SK-N-SH (cell line): ENCODE measurements at regions not wholly inside any gene's neighbourhood (a gene's known extent, or its start where the extent isn't known, plus 50 kb on each side); places are given as distances from the start of the nearest gene placed in this dataset.

Source experiments
- CTCF ChIP-seq: fragments of 200-600 bp; sonication (generic); IDR thresholded peaks from 2 replicates; pipeline ENCODE4 v1.6.1; 2017; ENCODE audit warnings: antibody characterized with exemption, mild to moderate bottlenecking, moderate library complexity
- EP300 ChIP-seq, 2 experiments: IDR thresholded peaks; 2 replicates each; pipeline versions ENCODE4 v1.4.0 to v1.6.1; 2012; ENCODE audit warnings: borderline replicate concordance in 1 of 2, low read depth in 1 of 2, low read length in 1 of 2
- EZH2phosphoT487 ChIP-seq: fragments of 200-600 bp; sonication (generic); IDR thresholded peaks from 2 replicates; pipeline ENCODE4 v1.6.1; 2017; ENCODE audit warnings: low read depth, mixed run types, mild to moderate bottlenecking, antibody characterized with exemption, moderate library complexity, borderline replicate concordance
- GABPA ChIP-seq: IDR thresholded peaks from 2 replicates; pipeline ENCODE4 v1.4.0; 2012; ENCODE audit warnings: low read depth, mild to moderate bottlenecking
- RCOR1 ChIP-seq: fragments of 150-350 bp; IDR thresholded peaks from 2 replicates; pipeline ENCODE4 v1.6.1; 2017; ENCODE audit warnings: antibody characterized with exemption, low read length
- REST ChIP-seq: IDR thresholded peaks from 2 replicates; pipeline ENCODE4 v1.6.1; 2012; ENCODE audit warnings: mild to moderate bottlenecking, low read depth, low read length, moderate library complexity
- RFX5 ChIP-seq: IDR thresholded peaks from 2 replicates; pipeline ENCODE4 v1.6.1; 2012; ENCODE audit warnings: mild to moderate bottlenecking, improper control_type of control experiment, low read length
- SMC3 ChIP-seq: IDR thresholded peaks from 2 replicates; pipeline ENCODE4 v1.6.1; 2012; ENCODE audit warnings: low read depth, low read length, improper control_type of control experiment

- no peak for TF ChIP-seq RCOR1
- no peak for TF ChIP-seq REST
- TF ChIP-seq SMC3, result no peak
- TF ChIP-seq CTCF, result no peak
- TF ChIP-seq RFX5, result no peak
- TF ChIP-seq EP300 (IDR thresholded peaks at IDR 0.05; ENCODE audit: borderline replicate concordance in 1 of 2, low read depth in 1 of 2, low read length in 1 of 2), result no peak
- TF ChIP-seq GABPA, result no peak
- no peak for TF ChIP-seq EZH2phosphoT487
Observed at GRCh38 chr12:107379852-107380567, 286.7 kb upstream of the CRY1 start.
